Activated naive CD4-positive, alpha-beta T cell treated with anti-CD3 and anti-CD28 coated beads for 36 hours (primary cell): ENCODE measurements at regions not wholly inside any gene's neighbourhood (a gene's known extent, or its start where the extent isn't known, plus 50 kb on each side); places are given as distances from the start of the nearest gene placed in this dataset.

Experiments
- CTCF ChIA-PET: fragments of 350-600 bp; sonication (Branson Sonifier 250); formaldehyde crosslinking; loops from one replicate; lab custom pipeline; 2021; ENCODE audit warnings: antibody characterized with exemption; lab: Charles Lee
- DNase-seq: peaks from one replicate; pipeline ENCODE4 v3.0.0-alpha.2; 2020
- H3K27ac Mint-ChIP-seq: one replicate; pipeline ENCODE4 v1.8.0; 2021; ENCODE audit warnings: mild to moderate bottlenecking, mixed read lengths
- H3K27me3 Mint-ChIP-seq: one replicate; pipeline ENCODE4 v1.8.0; 2021; ENCODE audit warnings: low read depth, mixed read lengths
- H3K36me3 Mint-ChIP-seq: one replicate; pipeline ENCODE4 v1.8.0; 2021; ENCODE audit warnings: low read depth, mixed read lengths
- H3K4me1 Mint-ChIP-seq: one replicate; pipeline ENCODE4 v1.8.0; 2021; ENCODE audit warnings: low read depth, mixed read lengths
- H3K4me3 Mint-ChIP-seq: one replicate; pipeline ENCODE4 v1.8.0; 2021; ENCODE audit warnings: mild to moderate bottlenecking, moderate library complexity, mixed read lengths
- H3K9me3 Mint-ChIP-seq: one replicate; pipeline ENCODE4 v1.8.0; 2021; ENCODE audit warnings: mixed read lengths
- intact Hi-C: fragments of 100-400 bp; cut with micrococcal nuclease; formaldehyde crosslinking; loops from one replicate; pipeline ENCODE4 v1.15.1; 2023

DNA sequence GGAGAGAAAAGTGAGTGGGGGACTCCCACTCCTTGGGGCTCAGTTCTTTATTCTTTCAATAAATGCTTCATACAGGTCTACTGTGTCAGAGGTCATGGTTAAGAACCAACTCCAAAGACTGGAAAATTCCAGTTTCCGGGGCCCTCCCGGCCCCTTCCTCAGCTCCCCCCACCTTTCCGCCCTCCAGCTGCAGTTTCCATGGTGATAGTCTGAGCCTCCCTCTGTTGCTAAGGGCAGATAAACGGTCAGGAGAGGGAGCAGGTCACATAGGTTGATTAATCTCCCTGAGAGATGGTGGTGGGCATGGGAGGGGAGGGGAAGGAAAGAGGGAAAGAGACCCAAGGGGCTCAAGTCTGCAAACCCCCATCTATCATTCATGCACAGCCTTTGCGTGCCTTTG lies 131.5 kb upstream of the USP29 start:
- H3K4me1 Mint-ChIP-seq = no peaks in the 10 kb centered on the region
- H3K9me3 Mint-ChIP-seq = peaks cover 51% of the 10 kb centered on the region
- peaks cover 8% of the 10 kb centered on the region for H3K36me3 Mint-ChIP-seq
- H3K4me3 Mint-ChIP-seq = no peak overlapping the region
- CTCF ChIA-PET = no interaction called here
- intact Hi-C loops = no loop called here
- H3K27ac Mint-ChIP-seq = no peak overlapping the region
- DNase-seq = no peak
- no peaks in the 10 kb centered on the region for H3K27me3 Mint-ChIP-seq

DNA sequence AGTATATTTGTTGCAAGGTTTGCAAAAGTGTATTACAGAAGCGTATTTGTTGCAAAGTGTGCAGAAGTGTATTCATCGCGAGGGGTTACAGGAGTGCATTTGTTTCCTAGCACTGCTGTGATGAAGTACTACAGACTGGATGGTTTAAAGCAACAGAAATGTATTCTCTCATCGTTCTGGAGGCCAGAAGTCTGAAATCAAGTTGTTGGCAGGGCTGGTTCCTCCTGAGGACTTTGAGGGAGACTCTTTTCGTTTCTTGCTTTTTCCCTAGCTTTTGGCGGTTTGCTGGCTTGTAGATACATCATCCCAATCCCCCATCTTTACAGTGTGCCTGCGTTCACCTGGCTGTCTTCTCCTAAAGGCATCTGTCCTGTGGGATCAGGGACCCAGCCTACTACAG lies 127.9 kb upstream of the USP29 start:
- Mint-ChIP-seq H3K9me3 (peaks cover 47% of the 10 kb centered on the region), H3K4me1 (no peaks in the 10 kb centered on the region), H3K36me3 (peaks cover 13% of the 10 kb centered on the region), H3K4me3 (no peak overlapping the region), H3K27me3 (no peaks in the 10 kb centered on the region), H3K27ac (no peak overlapping the region)
- intact Hi-C loops = no loop called here
- no peak for DNase-seq
- CTCF ChIA-PET = interaction anchor here (0.7 kb wide), 1 partner anchor 1180 kb away, joined by 3 read pairs; no protein-coding TSS in a partner anchor

DNA sequence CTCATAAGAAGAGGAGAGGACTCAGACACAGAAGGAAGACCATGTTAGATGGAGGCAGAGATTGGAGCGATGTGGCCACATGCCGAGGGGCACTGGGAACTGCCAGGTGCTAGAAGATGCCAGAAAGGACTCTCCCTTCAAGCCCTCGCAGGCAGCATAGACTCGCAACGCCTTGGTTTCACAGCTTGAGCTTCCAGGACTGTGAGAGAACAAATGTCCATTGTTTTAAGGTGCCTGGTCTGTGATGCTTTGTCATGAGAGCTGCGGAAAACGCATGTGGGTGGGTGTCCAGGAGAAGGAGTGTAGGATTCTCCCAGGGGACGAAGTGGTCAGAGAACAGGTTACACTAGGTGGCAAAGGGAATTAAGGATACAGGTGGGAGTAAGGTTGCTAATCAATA lies 125.9 kb upstream of the USP29 start:
- Mint-ChIP-seq H3K4me1 (no peaks in the 10 kb centered on the region), H3K36me3 (peaks cover 11% of the 10 kb centered on the region), H3K9me3 (peaks cover 40% of the 10 kb centered on the region), H3K27ac (no peak overlapping the region), H3K27me3 (no peaks in the 10 kb centered on the region), H3K4me3 (no peak overlapping the region)
- CTCF ChIA-PET = no interaction called here
- intact Hi-C loops = no loop called here
- DNase-seq = no peak

DNA sequence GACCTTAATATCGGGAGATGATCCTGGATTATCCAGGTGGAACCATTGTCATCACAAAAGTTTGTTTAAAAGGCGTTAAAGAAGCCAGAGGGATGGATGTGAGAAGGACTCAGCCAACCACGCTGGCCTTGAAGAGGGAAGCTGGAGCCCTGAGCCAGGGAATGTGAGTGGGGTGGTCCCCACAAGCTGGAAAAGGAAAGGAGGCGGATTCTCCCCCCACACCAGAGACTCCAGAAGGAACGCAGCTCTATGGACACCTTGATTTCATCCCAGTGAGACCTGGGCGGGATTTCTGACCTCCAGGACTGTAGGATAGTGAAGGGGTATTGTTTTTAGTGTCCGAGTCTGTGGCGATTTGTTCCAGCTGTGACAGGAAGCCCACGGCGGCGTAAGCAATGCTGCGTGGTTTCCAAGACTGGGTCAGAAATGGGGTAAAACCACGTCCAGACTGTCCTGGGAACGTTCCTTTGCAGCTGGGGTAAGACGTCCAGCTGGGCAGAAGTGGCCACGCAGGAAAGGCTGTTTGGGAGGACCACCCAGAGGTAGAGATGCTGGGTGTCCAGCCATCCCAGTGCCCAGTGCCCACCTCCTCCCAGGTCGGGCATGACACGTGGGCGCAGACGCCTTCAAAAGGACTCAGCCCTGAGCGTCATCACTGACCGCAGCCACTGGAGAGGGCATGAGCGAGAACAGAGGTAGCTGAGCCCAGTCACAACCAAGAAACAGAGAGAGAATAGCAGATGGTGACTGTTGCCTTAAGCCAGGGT lies 125.4 kb upstream of the USP29 start:
- no peak for DNase-seq
- Mint-ChIP-seq H3K4me3 (no peak overlapping the region), H3K27ac (no peak overlapping the region), H3K9me3 (peaks cover 37% of the 10 kb centered on the region), H3K27me3 (no peaks in the 10 kb centered on the region), H3K4me1 (no peaks in the 10 kb centered on the region), H3K36me3 (peaks cover 9% of the 10 kb centered on the region)
- intact Hi-C loops = no loop called here
- CTCF ChIA-PET = no interaction called here

DNA sequence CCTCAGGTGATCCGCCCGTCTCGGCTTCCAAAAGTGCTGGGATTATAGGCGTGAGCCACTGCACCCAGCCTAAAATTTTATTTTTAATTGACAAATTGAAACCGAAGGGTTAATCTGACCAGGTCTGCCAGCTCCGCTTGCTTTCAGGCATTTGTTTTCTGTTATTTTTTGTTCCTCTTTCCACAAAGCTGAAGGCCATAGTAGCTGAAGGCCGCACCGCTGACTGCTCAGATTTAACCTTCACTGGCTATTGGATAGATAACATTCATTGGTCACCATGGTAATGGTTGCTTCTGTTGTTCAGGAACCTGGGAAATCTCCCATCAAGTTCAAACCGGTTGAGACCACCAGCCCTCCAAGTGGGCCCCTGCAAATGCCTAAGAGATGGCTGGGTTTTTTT lies 124.5 kb upstream of the USP29 start:
- CTCF ChIA-PET = no interaction called here
- Mint-ChIP-seq H3K9me3 (peaks cover 31% of the 10 kb centered on the region), H3K27ac (no peak overlapping the region), H3K4me1 (no peaks in the 10 kb centered on the region), H3K27me3 (no peaks in the 10 kb centered on the region), H3K36me3 (peaks cover 9% of the 10 kb centered on the region), H3K4me3 (no peak overlapping the region)
- intact Hi-C loops = no loop called here
- no peak for DNase-seq

DNA sequence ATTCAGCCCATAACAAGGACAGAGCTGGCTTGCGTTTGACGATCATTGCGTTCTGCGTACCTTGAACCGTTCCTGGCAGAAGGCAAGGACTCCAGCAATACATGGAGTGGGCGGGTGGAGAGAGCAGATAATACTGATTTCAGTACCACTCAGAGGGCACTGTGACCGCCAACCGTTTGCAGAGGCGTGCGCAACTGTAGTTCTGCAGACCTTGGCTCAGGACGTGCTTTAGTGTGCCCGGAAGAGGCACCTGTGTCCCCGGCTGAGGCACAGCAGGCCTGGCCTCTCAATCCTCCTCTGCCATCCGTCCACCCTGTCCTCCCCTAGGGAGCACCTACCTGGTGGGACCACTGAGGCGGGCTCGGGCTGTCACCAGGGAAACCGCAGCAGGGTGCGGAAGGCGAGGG lies 117.6 kb upstream of the USP29 start:
- Mint-ChIP-seq H3K4me3 (no peak overlapping the region), H3K27ac (no peak overlapping the region), H3K27me3 (no peaks in the 10 kb centered on the region), H3K36me3 (peaks cover 4% of the 10 kb centered on the region), H3K4me1 (no peaks in the 10 kb centered on the region), H3K9me3 (peaks cover 30% of the 10 kb centered on the region)
- intact Hi-C loops = no loop called here
- CTCF ChIA-PET = no interaction called here
- DNase-seq = no peak

DNA sequence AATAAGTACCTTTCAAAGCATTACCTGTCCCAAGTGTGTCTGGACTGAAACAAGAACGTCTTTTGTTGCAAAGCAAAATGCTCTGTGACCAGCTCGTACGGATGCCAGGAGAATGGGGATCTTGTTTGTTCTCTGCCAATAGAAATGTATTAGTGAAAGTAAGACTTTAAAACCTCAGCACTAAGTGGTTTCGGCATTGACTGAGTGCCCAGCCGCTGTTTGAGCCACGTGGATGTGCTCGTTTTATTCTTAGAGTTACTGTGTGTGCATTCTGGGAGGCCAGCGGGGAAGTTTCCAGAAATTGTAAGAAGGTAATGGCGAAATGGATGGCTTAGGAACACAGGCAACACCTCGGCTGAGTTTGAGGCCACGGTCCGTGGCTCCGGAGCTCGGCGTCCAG lies 117.1 kb upstream of the USP29 start:
- Mint-ChIP-seq H3K36me3 (peaks cover 4% of the 10 kb centered on the region), H3K27ac (no peak overlapping the region), H3K9me3 (peaks cover 35% of the 10 kb centered on the region), H3K4me1 (no peaks in the 10 kb centered on the region), H3K27me3 (no peaks in the 10 kb centered on the region), H3K4me3 (no peak overlapping the region)
- CTCF ChIA-PET = no interaction called here
- intact Hi-C loops = no loop called here
- no peak for DNase-seq

DNA sequence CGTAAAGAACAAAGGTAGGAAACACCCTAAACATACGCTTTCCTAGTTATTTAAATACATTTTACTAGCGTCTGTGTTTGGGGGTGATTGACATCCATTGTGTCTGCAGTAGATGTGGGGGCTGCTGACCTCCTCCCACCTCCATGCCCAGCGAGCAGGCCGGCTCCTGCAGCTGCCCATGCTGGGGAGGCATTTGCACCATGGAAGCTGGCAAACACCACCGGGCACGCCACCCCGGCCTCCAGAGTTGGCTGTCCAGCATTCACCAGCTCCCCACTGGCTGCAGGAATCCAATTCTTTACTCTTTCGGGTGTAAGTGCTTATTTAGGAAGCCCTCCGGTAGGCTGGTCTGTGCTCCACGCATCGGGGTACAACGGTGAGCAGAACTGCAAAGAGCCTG lies 115.4 kb upstream of the USP29 start:
- H3K4me3 Mint-ChIP-seq = no peak overlapping the region
- H3K4me1 Mint-ChIP-seq = no peaks in the 10 kb centered on the region
- no peak overlapping the region for H3K27ac Mint-ChIP-seq
- H3K36me3 Mint-ChIP-seq = peaks cover 5% of the 10 kb centered on the region
- peaks cover 48% of the 10 kb centered on the region for H3K9me3 Mint-ChIP-seq
- H3K27me3 Mint-ChIP-seq = no peaks in the 10 kb centered on the region
- intact Hi-C loops = no loop called here
- DNase-seq = no peak
- CTCF ChIA-PET = no interaction called here

DNA sequence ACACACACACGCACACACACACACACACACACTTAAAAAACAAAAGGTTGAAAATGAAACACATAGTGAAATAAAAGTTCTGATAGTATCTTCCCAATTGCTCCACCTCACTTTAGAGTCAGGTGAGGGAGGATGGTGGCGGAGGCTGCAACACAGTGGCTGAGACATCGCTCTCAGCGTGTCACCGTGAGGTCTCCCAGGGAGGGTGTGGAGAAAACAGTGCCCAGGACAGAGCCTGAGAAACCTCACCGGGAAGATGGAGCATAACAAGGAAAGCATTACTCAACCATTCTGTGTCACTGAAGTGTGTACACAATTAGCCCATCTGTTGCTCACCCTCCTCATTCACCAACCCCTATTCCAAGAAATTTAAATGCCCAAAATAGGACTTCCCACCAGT lies 111.4 kb upstream of the USP29 start:
- intact Hi-C loops = no loop called here
- no peak for DNase-seq
- Mint-ChIP-seq H3K4me1 (no peaks in the 10 kb centered on the region), H3K4me3 (no peak overlapping the region), H3K36me3 (peaks cover 4% of the 10 kb centered on the region), H3K27me3 (no peaks in the 10 kb centered on the region), H3K27ac (no peak overlapping the region), H3K9me3 (peaks cover 49% of the 10 kb centered on the region)
- CTCF ChIA-PET = no interaction called here

DNA sequence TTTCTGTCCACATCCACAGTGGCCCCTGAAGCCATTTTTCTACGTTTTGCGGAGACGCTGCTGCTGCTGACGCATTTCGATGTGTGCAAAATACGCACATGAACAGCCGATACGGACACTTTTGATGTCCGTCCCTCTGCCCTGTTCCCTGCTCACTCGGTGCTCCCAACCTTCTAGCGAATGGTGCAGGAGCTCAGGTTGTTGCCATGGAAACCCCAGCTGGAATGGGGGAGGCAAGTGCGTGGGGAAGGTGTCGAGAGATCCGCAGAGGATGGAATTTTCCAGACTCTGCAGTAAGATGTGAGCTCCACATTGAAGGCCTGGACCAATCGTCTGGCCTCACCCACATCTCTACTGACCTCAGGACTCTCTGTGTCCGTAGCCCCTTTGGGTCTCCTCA lies 109.2 kb upstream of the USP29 start:
- intact Hi-C loops = no loop called here
- H3K36me3 Mint-ChIP-seq = peaks cover 9% of the 10 kb centered on the region
- H3K9me3 Mint-ChIP-seq = peaks cover 60% of the 10 kb centered on the region

DNA sequence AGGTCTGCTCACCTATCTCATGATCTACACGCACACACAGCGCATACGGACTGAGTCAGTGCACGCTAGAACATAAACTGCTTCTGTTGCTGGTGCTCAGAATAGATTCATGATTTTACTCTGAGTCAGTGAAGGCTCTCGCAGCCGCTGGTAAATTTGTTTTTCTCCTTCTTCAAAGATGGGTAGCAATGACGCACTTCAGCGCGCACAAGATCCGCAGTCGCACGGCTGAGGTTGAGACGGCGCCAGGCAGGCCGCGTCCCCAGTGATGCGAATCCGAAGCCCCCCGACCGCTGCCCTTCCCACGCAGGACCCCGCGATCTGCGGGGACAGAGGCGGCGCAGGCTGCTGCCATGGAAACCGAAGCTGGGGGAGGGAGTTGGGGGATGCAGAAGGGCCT lies 103.7 kb upstream of the USP29 start:
- Mint-ChIP-seq H3K36me3 (peaks cover 10% of the 10 kb centered on the region), H3K4me1 (no peaks in the 10 kb centered on the region), H3K27ac (no peak overlapping the region), H3K9me3 (peaks cover 36% of the 10 kb centered on the region), H3K27me3 (no peaks in the 10 kb centered on the region), H3K4me3 (no peak overlapping the region)
- no peak for DNase-seq
- intact Hi-C loops = no loop called here
- CTCF ChIA-PET = no interaction called here

More for the DNA sequence above, 109.2 kb upstream of the USP29 start:
- CTCF ChIA-PET = no interaction called here
- no peaks in the 10 kb centered on the region for H3K4me1 Mint-ChIP-seq
- no peak overlapping the region for H3K27ac Mint-ChIP-seq
- H3K27me3 Mint-ChIP-seq = no peaks in the 10 kb centered on the region
- H3K4me3 Mint-ChIP-seq = no peak overlapping the region
- no peak for DNase-seq

DNA sequence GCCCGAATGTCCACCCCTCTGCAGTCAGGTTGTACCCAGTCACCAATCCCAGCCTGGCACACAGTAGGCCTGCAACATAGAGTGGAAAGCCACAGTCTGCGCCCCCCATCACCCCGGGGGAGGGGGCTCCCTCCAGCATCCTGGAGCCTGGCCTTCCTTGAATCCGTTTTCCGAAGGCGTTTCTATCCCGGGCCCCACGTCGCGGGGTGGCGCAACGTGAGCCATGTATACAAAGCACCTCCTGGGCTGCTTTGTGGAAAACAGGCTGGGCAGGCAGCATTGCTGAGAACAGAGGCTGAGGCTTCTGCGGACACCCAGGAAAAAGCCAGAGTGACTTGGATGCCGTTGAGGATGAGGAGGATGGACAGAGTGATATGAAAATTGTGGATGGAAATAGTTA lies 103.3 kb upstream of the USP29 start:
- Mint-ChIP-seq H3K27me3 (no peaks in the 10 kb centered on the region), H3K4me1 (no peaks in the 10 kb centered on the region), H3K9me3 (peaks cover 33% of the 10 kb centered on the region), H3K36me3 (peaks cover 10% of the 10 kb centered on the region), H3K27ac (no peak overlapping the region), H3K4me3 (no peak overlapping the region)
- intact Hi-C loops = no loop called here
- DNase-seq = no peak
- CTCF ChIA-PET = no interaction called here

DNA sequence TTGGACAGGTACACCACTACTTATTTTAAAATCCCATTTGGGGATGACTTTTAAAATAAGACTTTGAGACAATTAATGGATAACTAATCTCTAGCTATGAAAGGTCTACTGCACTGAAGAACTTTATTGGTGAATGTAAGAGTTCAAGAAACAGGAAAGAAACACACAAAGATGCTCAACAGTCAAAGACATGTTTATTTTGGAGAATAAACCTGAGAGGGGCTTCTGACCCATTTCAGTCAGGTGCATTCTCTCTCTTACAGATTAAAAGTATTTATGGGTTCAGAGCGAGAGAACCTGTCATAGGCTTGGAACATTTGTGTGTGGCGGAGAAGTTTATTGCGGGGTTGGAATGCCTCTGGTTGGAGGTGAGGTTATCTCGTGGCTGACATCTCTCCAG lies 94.3 kb upstream of the USP29 start:
- Mint-ChIP-seq H3K27me3 (no peaks in the 10 kb centered on the region), H3K4me1 (no peaks in the 10 kb centered on the region), H3K36me3 (peaks cover 2% of the 10 kb centered on the region), H3K27ac (no peak overlapping the region), H3K4me3 (no peak overlapping the region), H3K9me3 (peaks cover 29% of the 10 kb centered on the region)
- intact Hi-C loops = no loop called here
- DNase-seq = no peak
- CTCF ChIA-PET = no interaction called here
